GM12874 (cell line): ENCODE measurements at regions not wholly inside any gene's neighbourhood (a gene's known extent, or its start where the extent isn't known, plus 50 kb on each side); places are given as distances from the start of the nearest gene placed in this dataset.

Experiments used
- TF ChIP-seq, protein P1 (sequence below): IDR thresholded peaks from 2 replicates; pipeline ENCODE4 v1.5.1; 2011; ENCODE audit warnings: low read depth, mild to moderate bottlenecking, control low read depth, low read length, moderate library complexity; ENCODE audit not compliant: insufficient read depth

DNA sequence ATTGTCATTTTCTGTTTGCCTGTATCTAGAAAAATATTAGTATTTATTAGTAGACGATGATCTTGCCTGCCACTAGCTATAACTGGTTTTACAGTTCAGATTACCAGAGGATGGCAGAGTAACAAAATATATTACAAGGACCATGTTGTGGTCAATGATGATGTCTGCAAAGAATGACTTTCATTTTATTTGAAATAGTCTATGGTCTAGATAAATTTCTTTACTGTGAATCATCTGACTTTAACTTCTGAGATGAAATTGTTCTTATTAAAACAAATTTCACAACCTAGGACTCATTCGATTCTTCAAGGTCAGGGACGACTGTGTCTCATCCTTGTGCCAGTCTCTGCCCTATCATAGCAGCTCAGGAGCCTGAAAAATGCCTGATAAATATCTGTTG is 637.8 kb upstream of the KLF12 start:
- TF ChIP-seq, protein P1, sequence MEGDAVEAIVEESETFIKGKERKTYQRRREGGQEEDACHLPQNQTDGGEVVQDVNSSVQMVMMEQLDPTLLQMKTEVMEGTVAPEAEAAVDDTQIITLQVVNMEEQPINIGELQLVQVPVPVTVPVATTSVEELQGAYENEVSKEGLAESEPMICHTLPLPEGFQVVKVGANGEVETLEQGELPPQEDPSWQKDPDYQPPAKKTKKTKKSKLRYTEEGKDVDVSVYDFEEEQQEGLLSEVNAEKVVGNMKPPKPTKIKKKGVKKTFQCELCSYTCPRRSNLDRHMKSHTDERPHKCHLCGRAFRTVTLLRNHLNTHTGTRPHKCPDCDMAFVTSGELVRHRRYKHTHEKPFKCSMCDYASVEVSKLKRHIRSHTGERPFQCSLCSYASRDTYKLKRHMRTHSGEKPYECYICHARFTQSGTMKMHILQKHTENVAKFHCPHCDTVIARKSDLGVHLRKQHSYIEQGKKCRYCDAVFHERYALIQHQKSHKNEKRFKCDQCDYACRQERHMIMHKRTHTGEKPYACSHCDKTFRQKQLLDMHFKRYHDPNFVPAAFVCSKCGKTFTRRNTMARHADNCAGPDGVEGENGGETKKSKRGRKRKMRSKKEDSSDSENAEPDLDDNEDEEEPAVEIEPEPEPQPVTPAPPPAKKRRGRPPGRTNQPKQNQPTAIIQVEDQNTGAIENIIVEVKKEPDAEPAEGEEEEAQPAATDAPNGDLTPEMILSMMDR = no peak

DNA sequence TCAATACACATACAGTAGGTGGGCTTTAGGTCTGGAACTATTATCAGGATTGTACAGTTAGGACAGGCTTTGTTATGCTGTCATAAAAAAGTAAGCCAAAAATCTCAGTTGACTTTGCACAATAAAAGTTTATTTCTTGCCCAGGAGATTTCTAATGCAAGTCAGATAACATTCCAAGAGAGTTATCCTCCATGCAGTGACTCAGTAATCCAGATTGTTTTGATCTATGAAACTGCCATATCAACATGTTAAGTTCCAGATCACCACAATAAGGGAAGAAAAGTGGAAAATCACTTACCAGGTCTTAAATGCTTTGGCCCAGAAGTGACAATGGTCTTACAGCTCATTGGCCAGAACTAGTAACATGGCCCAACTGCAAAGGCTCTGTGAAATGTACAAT is 636.2 kb upstream of the KLF12 start:
- TF ChIP-seq, protein P1 = no peak

DNA sequence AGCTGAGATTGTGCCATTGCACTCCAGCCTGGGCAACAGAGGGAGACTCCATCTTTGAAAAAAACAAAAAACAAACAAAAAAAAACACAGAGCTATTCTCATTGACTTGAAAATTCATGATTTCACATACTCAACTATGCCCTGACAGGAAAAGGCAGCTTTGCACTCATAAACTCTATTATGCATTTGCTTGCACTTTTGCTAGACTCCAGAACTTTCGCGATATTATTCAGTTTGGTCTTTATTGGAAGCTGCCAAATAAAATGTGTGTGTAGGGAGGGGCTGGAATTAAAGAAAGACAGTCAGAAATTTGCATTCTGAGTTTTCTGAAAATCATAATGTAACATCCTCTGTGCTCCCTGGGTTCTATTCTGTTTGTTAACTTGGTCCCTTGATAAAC is 635.1 kb upstream of the KLF12 start:
- TF ChIP-seq, protein P1 = no peak

DNA sequence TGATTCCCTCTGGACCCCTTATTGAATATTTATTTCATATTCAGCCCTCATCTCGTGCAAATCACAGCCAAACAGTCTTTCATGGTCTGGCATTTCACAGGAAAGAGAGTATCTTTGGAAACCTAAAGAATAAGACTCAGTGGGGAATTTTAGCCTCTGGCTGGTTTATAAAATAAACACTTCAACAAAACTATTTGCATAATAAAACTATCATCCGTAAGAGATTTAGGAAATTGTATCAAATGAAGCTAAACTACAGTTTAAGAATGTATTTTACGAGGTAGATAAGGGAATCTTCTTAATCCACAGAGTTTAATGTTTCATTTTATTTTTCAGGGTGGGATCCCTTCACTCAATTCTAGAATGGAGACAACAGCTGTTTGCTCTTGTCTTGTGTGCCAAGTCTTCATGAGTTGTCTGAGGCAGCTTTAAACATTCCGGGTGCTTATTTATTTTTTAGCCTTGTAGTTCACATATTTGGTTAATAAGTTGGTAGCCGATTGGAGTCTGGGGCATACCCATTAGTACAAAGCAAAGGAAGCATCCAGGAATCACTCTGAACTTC is 634.4 kb upstream of the KLF12 start:
- TF ChIP-seq, protein P1 = no peak

DNA sequence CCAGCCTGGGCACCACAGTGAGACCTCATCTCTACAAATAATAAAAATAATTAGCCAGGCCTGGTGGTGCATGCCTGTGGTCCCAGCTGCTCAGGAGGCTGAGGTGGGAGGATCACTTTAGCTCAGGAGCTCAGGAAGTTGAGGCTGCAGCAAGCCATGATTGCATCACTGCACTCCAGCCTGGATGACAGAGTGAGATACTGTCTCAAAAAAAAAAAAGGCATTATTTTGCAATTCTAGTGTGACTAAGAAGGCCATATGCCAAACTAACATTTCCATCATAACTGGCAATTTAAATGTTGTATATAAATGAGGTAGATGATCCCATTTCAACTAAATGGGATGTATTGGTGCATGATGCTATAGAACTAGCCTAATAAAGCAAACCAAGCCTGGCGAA is 632.8 kb upstream of the KLF12 start:
- TF ChIP-seq, protein P1 = no peak

DNA sequence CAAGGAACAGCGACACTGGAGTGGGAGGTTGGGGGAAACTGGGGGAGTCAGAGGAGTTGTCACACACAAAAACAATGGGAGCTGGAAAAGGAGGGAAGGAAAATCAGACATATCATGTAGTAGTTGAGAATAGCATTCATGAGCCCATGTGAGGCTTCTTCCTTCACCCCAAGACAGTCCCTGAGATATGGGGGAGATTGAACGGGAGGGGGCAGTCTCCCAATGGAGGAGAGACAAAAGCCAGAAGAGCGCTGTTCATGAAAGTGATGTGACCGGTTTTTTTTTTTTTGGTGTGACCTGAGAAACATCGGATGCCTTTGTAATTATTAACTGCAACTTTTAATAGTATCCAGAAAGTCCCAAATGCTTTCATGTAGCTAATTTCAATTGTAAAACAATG is 631.8 kb upstream of the KLF12 start:
- TF ChIP-seq, protein P1 = no peak

DNA sequence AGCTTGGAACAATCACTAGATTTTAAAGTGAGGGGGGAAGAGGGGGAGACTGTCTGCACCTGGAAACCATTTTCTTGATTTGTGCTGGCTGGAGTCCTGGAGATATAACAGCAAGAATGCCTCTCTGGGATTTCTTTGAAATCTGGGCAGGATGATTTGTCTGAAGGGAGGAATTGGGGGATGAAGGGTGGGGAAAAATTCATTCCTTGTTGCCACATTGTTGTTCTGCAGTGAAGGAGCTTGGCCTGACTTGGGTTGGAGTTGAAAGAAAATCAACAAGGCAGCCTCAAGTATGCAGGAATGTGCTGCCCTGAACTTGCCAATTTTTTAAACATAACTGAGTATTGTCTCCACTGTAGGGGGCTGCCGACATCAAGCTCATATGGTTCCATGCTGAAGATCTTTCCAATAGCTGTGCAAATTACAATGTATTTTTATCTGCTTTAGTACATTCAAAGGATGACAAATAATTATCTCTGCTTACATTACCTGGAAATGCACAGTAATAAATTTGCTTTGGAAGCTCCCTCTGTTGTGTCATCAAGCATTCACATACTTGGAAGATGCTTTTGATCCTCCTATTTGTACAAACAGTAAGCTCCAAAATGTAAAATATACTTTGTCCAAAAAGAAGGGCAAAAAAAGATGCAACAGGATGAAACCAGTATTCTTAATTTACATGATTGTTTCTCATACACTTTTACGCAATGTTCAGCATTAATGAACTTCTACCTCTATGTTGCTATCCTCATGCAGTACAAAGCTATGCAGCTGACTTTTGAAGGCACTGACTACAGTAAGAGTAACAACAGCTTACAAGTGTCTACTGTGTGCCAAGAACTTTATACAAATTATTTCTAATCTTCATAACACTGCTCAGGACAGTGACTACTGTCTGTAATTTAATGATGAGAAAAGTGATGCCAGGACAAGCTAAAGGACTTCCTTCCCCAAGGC is 627.9 kb upstream of the KLF12 start:
- TF ChIP-seq, protein P1 = no peak
